GM12864 (cell line): ENCODE measurements at regions not wholly inside any gene's neighbourhood (a gene's known extent, or its start where the extent isn't known, plus 50 kb on each side); places are given as distances from the start of the nearest gene placed in this dataset.

Experiments
- DNase-seq: peaks from one replicate; pipeline ENCODE4 v3.0.0-alpha.2; 2011; ENCODE audit warnings: low read depth
- H3K4me3 ChIP-seq: 2 replicates; pipeline ENCODE4 v1.5.1; 2011; ENCODE audit warnings: mild to moderate bottlenecking, low read depth, low read length, control low read depth
- TF ChIP-seq, protein P1 (sequence below): IDR thresholded peaks from 2 replicates; pipeline ENCODE4 v1.5.1; 2011; ENCODE audit warnings: low read depth, mild to moderate bottlenecking, moderate library complexity, low read length, control low read depth, inconsistent platforms; ENCODE audit errors: missing control alignments

DNA sequence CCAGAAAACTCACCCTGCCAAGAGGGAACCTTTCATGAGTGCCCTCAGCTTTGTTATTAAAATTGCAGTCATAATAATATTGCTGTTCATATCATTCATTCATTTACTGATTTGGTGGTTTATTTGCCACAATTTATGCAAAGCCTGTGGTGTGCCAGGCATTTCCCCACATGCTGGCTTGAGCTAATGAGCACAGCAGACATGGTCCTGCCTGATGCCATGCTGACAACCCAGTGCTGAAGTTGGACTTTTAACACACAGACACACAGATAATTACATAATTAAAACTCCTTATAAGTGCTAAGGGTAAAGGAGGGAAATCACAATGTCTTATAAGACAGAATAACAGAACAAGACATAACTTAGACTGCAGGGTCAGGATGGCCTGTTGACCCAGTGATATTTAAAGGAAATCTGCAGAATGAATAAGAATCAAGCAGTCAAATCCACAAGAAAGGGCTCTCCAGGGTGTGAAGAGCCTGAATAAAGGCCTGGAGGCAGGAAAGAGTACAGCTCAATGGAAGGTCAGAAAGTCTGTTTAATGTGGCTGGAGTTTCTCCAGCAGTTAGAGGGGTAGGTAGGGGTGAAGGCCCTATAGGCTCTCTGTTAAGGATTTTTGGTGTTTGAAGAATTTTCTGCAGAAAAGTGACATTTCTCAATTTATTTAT, 196.9 kb upstream of the CDH11 start:
- no peak for DNase-seq
- H3K4me3 ChIP-seq, result no peak overlapping the region
- TF ChIP-seq, protein P1, sequence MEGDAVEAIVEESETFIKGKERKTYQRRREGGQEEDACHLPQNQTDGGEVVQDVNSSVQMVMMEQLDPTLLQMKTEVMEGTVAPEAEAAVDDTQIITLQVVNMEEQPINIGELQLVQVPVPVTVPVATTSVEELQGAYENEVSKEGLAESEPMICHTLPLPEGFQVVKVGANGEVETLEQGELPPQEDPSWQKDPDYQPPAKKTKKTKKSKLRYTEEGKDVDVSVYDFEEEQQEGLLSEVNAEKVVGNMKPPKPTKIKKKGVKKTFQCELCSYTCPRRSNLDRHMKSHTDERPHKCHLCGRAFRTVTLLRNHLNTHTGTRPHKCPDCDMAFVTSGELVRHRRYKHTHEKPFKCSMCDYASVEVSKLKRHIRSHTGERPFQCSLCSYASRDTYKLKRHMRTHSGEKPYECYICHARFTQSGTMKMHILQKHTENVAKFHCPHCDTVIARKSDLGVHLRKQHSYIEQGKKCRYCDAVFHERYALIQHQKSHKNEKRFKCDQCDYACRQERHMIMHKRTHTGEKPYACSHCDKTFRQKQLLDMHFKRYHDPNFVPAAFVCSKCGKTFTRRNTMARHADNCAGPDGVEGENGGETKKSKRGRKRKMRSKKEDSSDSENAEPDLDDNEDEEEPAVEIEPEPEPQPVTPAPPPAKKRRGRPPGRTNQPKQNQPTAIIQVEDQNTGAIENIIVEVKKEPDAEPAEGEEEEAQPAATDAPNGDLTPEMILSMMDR, result no peak

DNA sequence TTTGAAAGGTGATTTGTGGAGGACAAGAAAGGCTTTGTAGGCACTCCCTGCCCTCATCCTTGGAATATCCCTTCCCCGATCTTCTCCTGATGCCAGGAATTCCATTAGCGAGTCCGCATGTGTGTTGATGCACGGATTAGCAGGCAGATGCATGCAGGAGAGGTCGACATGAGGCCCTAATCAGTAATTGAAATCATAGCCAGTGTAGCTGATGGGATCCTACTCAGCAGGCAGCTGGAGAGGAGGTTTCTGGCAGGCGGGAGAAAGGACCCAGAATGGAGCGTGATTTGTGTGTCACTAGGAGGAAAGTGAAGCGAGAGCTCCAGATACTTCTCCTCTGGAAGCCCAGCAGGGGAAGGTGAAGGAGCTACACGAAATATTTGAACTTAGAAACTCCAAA, 196.3 kb upstream of the CDH11 start:
- TF ChIP-seq, protein P1, result no peak
- DNase-seq, result no peak
- H3K4me3 ChIP-seq, result no peak overlapping the region

DNA sequence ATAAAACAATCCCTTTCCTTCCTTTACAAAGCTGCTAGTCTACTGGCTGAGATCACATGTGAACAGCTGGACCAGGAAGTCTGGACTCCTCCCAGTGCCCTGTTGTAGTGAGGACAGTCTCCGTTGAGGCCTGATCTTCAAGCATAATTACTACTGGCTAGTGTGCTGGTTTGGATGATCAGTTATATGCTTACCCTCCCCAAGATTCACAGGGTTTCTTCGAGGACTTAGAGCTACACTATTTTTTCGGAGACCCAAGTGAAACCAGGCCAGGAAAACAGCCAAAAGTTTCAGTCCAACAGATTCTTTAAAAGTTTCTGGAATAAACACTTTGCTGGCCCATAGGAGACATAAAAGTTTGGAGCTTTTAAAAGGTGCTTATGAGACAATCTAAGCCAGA, 194.9 kb upstream of the CDH11 start:
- TF ChIP-seq, protein P1, result no peak
- no peak for DNase-seq
- H3K4me3 ChIP-seq, result no peak overlapping the region

DNA sequence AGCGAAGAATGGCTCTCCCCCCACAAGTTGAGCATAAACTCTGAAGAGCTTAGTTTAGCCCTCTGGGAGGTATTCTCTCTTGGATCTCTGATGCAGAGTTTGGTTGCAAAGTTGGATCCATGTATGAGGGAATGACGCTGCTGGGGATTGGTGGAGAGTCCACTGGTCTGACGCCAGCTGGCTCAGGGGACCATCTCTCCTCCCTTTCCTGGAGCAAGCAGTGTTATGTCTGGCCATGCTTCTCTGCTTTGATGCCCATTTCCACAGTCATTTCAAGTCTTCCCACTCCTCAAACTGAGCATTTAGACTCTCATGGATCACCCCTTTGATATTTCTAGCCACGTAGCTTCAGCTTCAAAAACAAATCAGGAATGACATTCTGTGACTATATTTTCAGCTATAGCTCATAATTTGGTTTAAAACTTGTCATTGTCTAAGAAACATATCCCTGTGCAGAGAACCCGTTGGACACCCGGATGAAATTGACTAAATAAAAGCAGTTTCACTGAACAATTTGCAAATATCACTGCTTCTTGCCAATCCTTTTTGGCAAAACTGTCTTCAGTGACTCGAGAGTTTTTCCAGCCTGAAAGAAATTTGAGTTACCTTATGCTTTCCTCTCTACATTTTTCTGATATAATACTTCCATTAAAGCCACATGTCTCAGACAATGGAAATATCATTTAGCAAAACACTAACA, 193.4 kb upstream of the CDH11 start:
- DNase-seq, result no peak
- TF ChIP-seq, protein P1, result no peak

DNA sequence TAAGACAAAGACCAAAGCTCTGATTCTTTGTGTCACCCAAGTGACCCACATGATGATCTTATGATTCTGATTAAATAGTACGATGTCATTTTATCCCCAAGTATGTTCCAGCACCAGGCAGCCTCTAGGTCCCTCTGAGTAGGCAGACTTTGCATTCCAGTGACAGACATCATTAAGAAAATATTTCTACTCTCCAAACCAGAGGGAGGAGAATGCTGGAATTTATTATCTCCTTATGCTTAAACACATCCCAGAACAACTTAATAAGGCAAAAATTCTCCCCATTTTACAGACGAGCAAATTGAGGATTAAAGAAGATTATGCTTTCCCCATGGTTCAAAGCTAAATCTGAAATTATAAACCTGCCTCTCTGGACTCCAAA, 192.8 kb upstream of the CDH11 start:
- no peak overlapping the region for H3K4me3 ChIP-seq
- no peak for DNase-seq
- TF ChIP-seq, protein P1, result no peak

More for the DNA sequence above, 193.4 kb upstream of the CDH11 start:
- H3K4me3 ChIP-seq, result no peak overlapping the region

DNA sequence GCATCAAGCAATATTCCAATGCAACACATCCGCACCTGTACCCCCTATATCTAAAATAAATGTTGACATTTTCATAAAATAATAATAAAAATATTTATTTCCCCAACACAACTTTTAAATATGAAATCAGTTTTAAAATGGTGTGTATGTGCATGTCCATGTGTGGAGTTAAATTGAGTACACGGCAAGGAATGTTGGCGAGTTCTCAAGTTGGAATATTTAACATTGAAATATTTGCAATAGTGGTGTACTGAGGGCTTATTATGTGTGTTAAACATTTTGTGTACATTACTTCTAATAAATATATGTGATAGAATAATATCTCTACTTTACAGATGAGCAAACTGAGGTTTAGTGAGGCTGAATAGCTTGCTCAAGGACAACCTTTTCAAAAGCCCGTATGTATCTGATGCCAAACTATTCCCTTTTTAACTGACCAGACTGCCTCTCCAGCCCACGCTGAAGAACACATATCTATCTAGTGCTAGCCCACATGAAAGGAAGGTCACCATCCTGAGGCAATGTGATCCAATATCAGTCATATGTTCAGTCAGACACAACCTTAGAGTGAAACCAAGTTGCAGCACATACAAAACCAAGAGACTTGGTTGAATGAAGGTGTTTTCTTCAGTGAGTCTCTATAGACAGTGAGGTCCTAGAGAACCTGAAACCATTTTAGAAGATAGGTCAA, 192.2 kb upstream of the CDH11 start:
- TF ChIP-seq, protein P1, result no peak
- DNase-seq, result no peak
- no peak overlapping the region for H3K4me3 ChIP-seq
